AG04449 (cell line): ENCODE measurements at regions not wholly inside any gene's neighbourhood (a gene's known extent, or its start where the extent isn't known, plus 50 kb on each side); places are given as distances from the start of the nearest gene placed in this dataset.

ENCODE experiments used
- CTCF ChIA-PET: fragments of 350-600 bp; formaldehyde crosslinking; extraction: SDS; loops from one replicate; lab custom pipeline; 2021; ENCODE audit warnings: antibody characterized with exemption; lab: Yijun Ruan, JAX
- POLR2A ChIA-PET: fragments of 400-600, 350-600 bp; formaldehyde crosslinking; extraction: SDS; loops from one replicate; lab custom pipeline; 2020; ENCODE audit warnings: antibody characterized with exemption, inconsistent platforms; lab: Yijun Ruan, JAX
- DNase-seq: peaks from one replicate; pipeline ENCODE4 v3.0.0-alpha.2; 2010; ENCODE audit warnings: low read depth, low spot score
- H3K4me3 ChIP-seq: 2 replicates; pipeline ENCODE4 v1.5.1; 2011; ENCODE audit warnings: low read depth, mild to moderate bottlenecking, control low read depth, low read length
- CTCF ChIP-seq: IDR thresholded peaks from one replicate; pipeline ENCODE4 v1.5.1; 2011; ENCODE audit warnings: mild to moderate bottlenecking, moderate library complexity, low read length, control low read depth, inconsistent platforms; ENCODE audit not compliant: insufficient read depth; ENCODE audit errors: missing control alignments

GRCh38 chr6:55994531-55994930 lies 119.1 kb upstream of the BMP5 start:
- H3K4me3 ChIP-seq = no peak overlapping the region
- DNase-seq = no peak
- ChIA-PET POLR2A (no interaction called here), CTCF (no interaction called here)
- no peak for TF ChIP-seq CTCF

DNA sequence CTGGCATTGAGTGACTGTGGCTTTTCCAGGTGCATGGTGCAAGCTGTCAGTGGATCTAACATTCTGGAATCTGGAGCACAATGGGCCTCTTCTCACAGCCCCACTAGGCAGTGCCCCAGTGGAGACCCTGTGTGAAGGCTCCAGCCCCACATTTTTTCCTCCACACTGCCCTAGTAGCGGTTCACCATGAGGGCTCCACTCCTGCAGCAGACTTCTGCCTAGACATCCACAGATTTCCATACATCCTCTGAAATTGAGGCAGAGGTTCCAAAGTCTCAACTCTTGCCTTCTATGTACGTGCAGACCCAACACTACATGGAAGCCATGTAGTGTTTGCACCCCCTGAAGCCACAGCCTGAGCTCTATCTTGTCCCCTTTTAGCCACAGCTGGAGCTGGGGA lies 118.0 kb upstream of the BMP5 start:
- CTCF ChIA-PET = interaction anchor here (2.4 kb wide), 1 partner anchor 299 kb away, joined by 12 read pairs; no protein-coding TSS in a partner anchor
- no peak for TF ChIP-seq CTCF

GRCh38 chr6:55992546-55992945 lies 117.2 kb upstream of the BMP5 start:
- no peak for TF ChIP-seq CTCF
- POLR2A ChIA-PET = no interaction called here

More for the DNA sequence above, 118.0 kb upstream of the BMP5 start:
- no peak overlapping the region for H3K4me3 ChIP-seq
- DNase-seq = no peak
- POLR2A ChIA-PET = no interaction called here

DNA sequence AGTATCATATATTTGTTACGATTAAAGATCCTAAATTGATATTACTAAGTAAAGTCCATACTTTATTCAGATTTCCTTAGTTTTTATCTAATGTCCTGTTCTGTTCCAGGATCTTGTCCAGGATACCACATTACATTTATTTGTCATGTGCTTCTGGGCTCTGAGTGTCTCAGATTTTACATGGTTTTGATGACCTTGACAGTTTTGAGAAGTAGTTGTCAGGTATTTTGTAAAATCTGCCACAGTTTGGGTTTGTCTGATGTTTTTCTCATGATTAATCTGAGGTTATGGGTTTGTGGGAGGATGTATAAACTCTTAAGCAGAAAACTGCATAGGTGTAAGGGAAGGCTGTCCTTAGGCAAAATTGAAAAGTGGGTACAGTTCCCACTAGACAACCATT lies 109.9 kb upstream of the BMP5 start:
- POLR2A ChIA-PET = no interaction called here
- no peak for TF ChIP-seq CTCF
- no peak for DNase-seq
- no peak overlapping the region for H3K4me3 ChIP-seq
- CTCF ChIA-PET = interaction anchor here (1.4 kb wide), 1 partner anchor 307 kb away, joined by 8 read pairs; no protein-coding TSS in a partner anchor

More at GRCh38 chr6:55992546-55992945, 117.2 kb upstream of the BMP5 start:
- no peak overlapping the region for H3K4me3 ChIP-seq
- CTCF ChIA-PET = interaction anchor here (2.4 kb wide), 1 partner anchor 300 kb away, joined by 12 read pairs; no protein-coding TSS in a partner anchor
- no peak for DNase-seq

DNA sequence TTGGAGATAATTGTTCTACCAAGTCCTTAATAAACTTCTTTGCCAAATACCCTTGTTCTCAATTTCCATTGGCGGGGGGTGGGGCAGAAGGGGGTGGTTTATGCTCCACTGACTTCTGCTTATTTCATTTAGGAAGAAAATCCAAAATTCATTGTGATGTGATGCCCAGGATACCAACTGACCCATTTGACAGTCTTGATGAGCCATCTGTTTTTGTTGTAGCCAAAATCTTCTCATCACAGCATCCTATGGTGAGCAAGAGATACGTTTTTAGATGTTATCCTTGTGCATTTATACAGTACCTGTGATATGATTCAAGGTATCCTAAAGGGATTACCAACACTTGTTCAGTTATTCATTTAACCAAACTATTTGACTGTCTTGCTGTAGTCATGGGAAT lies 108.5 kb upstream of the BMP5 start:
- TF ChIP-seq CTCF = no peak
- CTCF ChIA-PET = interaction anchor here (4.1 kb wide), 1 partner anchor 308 kb away, joined by 83 read pairs; no protein-coding TSS in a partner anchor
- POLR2A ChIA-PET = no interaction called here
- no peak for DNase-seq
- no peak overlapping the region for H3K4me3 ChIP-seq

- ChIA-PET POLR2A (interaction anchor here (0.6 kb wide), 1 partner anchor 113 kb away, joined by 3 read pairs; no protein-coding TSS in a partner anchor), CTCF (interaction anchor here (1.0 to 4.1 kb wide), 5 partner anchors 9 to 318 kb away, joined by 3 to 83 read pairs (median 6); no protein-coding TSS in a partner anchor)
- H3K4me3 ChIP-seq = no peak overlapping the region
- no peak for DNase-seq
- TF ChIP-seq CTCF = no peak
Observed at GRCh38 chr6:55981660-55982059, 106.3 kb upstream of the BMP5 start.
